GM21526 (cell line): ENCODE measurements at regions not wholly inside any gene's neighbourhood (a gene's known extent, or its start where the extent isn't known, plus 50 kb on each side); places are given as distances from the start of the nearest gene placed in this dataset.
"Not testable (repeated sequence)": the region's sequence is repeated elsewhere in the genome, so short reads cannot be mapped to it uniquely, and the experiment has no call there.

Experiments used
- ATAC-seq: cut with Tn5 transposase; IDR thresholded peaks from one replicate; pipeline ENCODE4 v1.9.1; 2021; ENCODE audit warnings: moderate library complexity; ENCODE audit not compliant: unreplicated experiment, low FRiP score

- ATAC-seq = no peak
These were observed 142.5 kb upstream of the TRPC4 start for GRCh38 chr13:38012096-38012495.

GRCh38 chr13:38008636-38009035 lies 139.1 kb upstream of the TRPC4 start:
- ATAC-seq = no peak

- no peak for ATAC-seq
These were observed 133.0 kb upstream of the TRPC4 start for GRCh38 chr13:38002606-38003005.

GRCh38 chr13:37997641-37998040 lies 128.1 kb upstream of the TRPC4 start:
- no peak for ATAC-seq

- ATAC-seq = no peak
These were observed 125.5 kb upstream of the TRPC4 start for GRCh38 chr13:37995092-37995491.

DNA sequence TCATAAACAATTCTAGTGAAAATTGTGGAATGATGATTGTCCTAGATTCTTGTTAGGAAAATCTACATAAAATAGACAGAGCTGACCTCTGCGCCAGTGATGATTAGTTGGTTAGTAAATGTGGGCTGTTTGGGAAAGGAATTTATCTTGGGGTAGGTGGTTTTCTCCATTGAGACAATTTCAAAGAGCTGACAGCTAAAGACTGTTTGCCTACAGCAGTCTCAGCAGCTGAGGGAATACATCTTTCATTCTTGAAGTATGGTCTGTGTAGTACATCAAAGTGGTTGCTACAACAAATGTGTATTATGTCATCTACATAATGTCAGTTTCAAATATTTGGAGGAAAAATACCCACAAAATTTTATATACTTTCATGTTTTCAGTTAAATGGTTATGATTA lies 117.2 kb upstream of the TRPC4 start:
- no peak for ATAC-seq

DNA sequence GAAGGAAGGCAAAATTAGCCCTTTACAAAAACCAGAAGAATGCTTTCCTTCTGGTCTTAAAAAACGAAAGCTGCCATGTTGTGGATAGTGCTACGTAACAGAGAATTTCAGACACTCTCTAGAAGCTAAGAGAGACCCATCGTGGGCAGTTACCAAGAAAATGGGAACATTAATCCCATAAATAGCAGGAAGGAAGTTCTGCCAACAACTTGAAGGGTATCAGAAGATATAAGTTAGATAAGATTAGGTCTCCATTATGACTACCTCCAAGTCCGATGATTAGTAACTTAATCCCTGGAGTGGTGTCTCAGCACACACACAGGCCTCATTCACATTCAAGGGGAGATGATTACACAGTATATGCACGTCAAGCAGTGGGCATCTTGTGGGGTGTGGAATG lies 115.7 kb upstream of the TRPC4 start:
- ATAC-seq = no peak

DNA sequence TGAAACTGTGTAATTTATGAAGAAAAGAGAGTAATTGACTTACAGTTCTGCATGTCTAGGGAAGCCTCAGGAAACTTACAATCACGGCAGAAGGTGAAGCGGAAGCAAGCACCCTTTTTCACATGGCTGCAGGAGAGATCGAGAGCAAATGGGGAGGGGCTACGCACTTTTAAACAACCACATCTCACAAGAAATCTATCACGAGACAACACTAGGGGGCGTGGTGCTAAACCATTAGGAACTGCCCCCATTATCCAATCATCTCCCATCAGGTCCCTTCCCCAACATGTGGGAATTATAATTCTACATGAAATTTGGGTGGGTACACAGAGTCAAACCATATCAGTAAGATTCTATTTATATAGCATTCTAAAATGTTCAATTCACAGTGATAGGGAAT lies 114.8 kb upstream of the TRPC4 start:
- ATAC-seq = no peak

DNA sequence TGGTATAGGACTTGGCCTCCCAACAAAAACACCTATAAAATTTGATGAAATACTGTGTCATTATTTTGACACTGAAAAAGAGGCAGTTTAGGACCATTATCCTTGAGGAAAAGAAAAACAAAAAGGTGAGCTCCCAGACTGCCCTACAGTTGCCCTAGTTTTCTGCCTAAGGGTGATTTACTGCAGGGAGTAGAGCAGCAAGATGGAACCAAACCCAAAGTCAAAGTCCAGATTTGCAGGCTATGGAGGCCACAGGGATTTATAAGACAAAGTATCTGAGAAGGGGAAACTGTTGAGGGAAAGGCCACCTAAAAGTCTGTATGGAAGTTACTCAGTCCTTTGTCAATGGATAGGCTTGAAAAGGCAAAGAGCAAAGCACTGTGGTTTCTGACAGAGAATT lies 112.4 kb upstream of the TRPC4 start:
- ATAC-seq = no peak

GRCh38 chr13:37978680-37979079 lies 109.1 kb upstream of the TRPC4 start:
- no peak for ATAC-seq

DNA sequence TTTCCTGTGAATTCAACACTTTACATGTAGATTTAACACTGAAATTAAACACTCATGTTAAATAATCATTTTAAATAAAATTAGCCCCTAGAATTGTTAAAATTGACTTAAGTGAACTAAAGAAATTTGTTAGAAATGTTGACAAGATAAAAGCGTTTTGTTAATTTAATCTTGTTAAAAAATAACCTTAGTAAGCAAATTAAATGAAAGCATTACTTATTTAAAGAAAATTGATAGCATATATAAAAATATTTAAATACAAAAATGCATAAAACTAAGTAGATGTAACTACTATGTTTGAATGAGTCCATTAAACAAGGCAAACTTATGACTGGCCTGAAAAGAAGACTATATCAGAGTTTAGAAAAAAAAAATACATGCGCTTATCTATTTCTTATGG lies 99.0 kb upstream of the TRPC4 start:
- ATAC-seq = no peak

- ATAC-seq = no peak
These were observed 96.7 kb upstream of the TRPC4 start for GRCh38 chr13:37966266-37966665.

- ATAC-seq = no peak
These were observed 90.9 kb upstream of the TRPC4 start for GRCh38 chr13:37960427-37960826.

- no peak for ATAC-seq
These were observed 89.7 kb upstream of the TRPC4 start for GRCh38 chr13:37959284-37959683.

GRCh38 chr13:37956536-37956935 lies 87.0 kb upstream of the TRPC4 start:
- ATAC-seq = no peak

DNA sequence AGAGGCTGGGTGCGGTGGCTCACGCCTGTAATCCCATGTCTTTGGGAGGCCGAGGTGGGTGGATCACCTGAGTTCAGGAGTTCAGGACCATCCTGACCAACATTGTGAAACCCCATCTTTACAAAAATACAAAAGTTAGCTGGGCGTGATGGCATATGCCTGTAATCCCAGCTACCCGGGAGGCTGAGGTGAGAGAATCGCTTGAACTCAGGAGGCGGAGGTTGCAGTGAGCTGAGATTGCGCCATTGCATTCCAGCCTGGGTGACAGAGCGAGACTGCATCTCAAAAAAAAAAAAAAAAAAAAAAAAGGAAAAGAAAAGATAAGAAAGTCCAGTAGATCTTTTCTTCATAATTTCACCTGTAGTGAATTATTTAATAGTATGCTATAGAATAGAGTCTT lies 85.0 kb upstream of the TRPC4 start:
- not testable (repeated sequence) for ATAC-seq

GRCh38 chr13:37954191-37954590 lies 84.6 kb upstream of the TRPC4 start:
- ATAC-seq = no peak

DNA sequence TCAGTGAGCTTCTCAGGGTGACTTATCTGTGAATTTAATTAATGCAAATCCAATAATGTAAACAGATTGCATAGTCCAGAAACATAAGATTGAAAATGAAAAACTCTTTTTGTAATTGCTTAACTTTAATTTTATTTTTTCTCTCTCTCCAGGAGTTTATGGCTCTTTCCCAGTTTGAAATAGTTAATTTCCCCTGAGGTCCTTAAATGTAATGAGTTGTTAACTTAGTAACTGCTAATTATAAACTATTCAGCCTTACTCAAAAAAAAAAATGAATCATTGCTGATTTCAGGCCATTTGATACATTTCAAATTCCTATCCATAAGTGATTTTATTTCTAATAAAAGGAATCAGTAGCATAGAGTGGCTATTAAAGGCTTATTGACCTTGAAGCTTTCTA lies 84.1 kb upstream of the TRPC4 start:
- ATAC-seq = no peak

GRCh38 chr13:37950016-37950415 lies 80.4 kb upstream of the TRPC4 start:
- no peak for ATAC-seq

- ATAC-seq = no peak
These were observed 78.0 kb upstream of the TRPC4 start for GRCh38 chr13:37947419-37948140.

DNA sequence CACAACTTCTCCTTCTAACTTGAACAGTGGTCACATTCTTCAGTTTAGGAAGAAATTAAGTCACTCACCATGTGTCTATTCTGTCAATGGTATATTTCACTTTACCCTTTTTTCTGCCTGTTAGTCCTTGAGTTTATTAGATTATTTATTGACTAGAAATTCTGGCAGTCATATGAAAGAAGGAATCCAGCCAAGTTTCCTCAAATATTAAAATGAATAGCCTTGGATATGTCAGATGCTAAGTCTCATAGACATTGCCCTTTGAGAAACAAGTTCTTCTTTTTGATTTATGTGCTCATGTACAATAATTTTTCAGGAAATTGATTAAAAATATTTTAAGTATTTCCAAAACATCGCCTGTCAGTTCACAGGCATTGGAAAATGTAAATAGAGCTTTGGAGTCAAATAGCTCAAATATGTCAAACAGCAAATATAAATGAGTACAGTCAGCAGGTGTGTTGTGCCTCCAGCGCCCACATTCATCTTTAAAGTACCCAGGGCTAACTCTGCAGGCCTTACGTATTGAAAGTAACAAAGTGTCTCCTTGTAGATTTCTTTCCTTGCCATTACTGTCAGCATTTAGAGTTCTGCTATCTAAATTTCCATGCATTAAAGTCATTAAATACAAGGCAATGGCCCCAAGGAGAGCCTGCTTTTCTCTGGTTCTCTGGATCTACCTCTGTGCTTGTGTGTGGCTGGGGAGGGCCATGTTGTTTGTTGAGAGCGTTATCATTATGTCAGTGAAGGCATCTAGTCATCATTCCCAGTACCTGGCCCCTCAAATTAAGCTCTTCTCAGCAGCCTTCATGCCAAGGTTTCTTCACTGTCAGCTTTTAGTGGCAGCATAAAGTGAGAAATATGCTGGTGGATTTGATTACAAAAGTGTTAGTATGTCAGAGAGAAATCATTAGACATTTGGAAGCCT lies 76.3 kb upstream of the TRPC4 start:
- ATAC-seq = no peak
